Lower leg skin (tissue), 4 donors: ENCODE measurements at regions not wholly inside any gene's neighbourhood (a gene's known extent, or its start where the extent isn't known, plus 50 kb on each side); places are given as distances from the start of the nearest gene placed in this dataset.

Experiments
- DNase-seq, 2 donors: peaks; one replicate each; pipeline ENCODE4 v3.0.0-alpha.2; 2019; ENCODE audit warnings: low spot score in 2 of 2
- H3K4me3 ChIP-seq: fragments of 200-600 bp; sonication (generic); 2 replicates; pipeline ENCODE4 v1.5.1; 2017; ENCODE audit warnings: mild to moderate bottlenecking, low read depth; ENCODE audit not compliant: poor library complexity, severe bottlenecking
- CTCF ChIP-seq, 3 donors: fragments of 450-650 bp; IDR thresholded peaks; one replicate each; pipeline ENCODE4 v1.5.1; 2016; ENCODE audit warnings: antibody characterized with exemption in 3 of 3, mild to moderate bottlenecking in 3 of 3, moderate library complexity in 2 of 3
- POLR2A ChIP-seq, 2 donors: fragments of 450-650 bp; IDR thresholded peaks; one replicate each; pipeline ENCODE4 v1.6.1; 2016 to 2017; ENCODE audit warnings: antibody characterized with exemption in 2 of 2, mild to moderate bottlenecking in 1 of 2, moderate library complexity in 1 of 2
- WGBS, 2 donors: methylation state at CpG; one replicate each; pipeline ENCODE4 v1.1.5; 2018; 5-methylcytosine and 5-hydroxymethylcytosine counted together
- intact Hi-C: fragments of 100-400 bp; cut with DNase I; formaldehyde crosslinking; loops from one replicate; pipeline ENCODE4 v1.15.0; 2023; ENCODE audit warnings: low total_unique reads

GRCh38 chr18:6593142-6593885, 136.2 kb upstream of the ARHGAP28 start:
- 59 to 71% methylated on average over 3 of the region's 3 CpGs for WGBS, 2 donors
- H3K4me3 ChIP-seq = no peak overlapping the region
- intact Hi-C loops = no loop called here
- TF ChIP-seq CTCF (IDR thresholded peaks at IDR 0.05) = no peak
- TF ChIP-seq POLR2A (IDR thresholded peaks at IDR 0.05) = no peak
- no peak for DNase-seq

GRCh38 chr18:6595666-6596065, 133.8 kb upstream of the ARHGAP28 start:
- no peak overlapping the region for H3K4me3 ChIP-seq
- 93 to 94% methylated on average over 7 of the region's 7 CpGs for WGBS, 2 donors
- intact Hi-C loops = no loop called here
- no peak for DNase-seq
- TF ChIP-seq POLR2A (IDR thresholded peaks at IDR 0.05) = no peak
- no peak for TF ChIP-seq CTCF (IDR thresholded peaks at IDR 0.05)

GRCh38 chr18:6598657-6599056, 130.9 kb upstream of the ARHGAP28 start:
- 82 to 86% methylated on average over 7 of the region's 7 CpGs for WGBS, 2 donors
- intact Hi-C loops = no loop called here
- TF ChIP-seq CTCF (IDR thresholded peaks at IDR 0.05) (no peak), POLR2A (IDR thresholded peaks at IDR 0.05) (no peak)
- no peak for DNase-seq
- no peak overlapping the region for H3K4me3 ChIP-seq

- no peak overlapping the region for H3K4me3 ChIP-seq
- DNase-seq = peak in 1 of 2 donors; percentile 23
- TF ChIP-seq CTCF (IDR thresholded peaks at IDR 0.05) (no peak), POLR2A (IDR thresholded peaks at IDR 0.05) (no peak)
- WGBS, 2 donors = 67 to 75% methylated on average over 3 of the region's 3 CpGs
- intact Hi-C loops = no loop called here
Observed at GRCh38 chr18:6600667-6601167, 128.8 kb upstream of the ARHGAP28 start.

- intact Hi-C loops = no loop called here
- no peak overlapping the region for H3K4me3 ChIP-seq
- 50 to 57% methylated on average over 6 of the region's 6 CpGs for WGBS, 2 donors
- no peak for DNase-seq
- TF ChIP-seq POLR2A (IDR thresholded peaks at IDR 0.05) (no peak), CTCF (IDR thresholded peaks at IDR 0.05) (no peak)
Observed at GRCh38 chr18:6601241-6601640, 128.3 kb upstream of the ARHGAP28 start.

GRCh38 chr18:6602365-6602764, 127.2 kb upstream of the ARHGAP28 start:
- intact Hi-C loops = no loop called here
- no peak for DNase-seq
- no peak overlapping the region for H3K4me3 ChIP-seq
- TF ChIP-seq POLR2A (IDR thresholded peaks at IDR 0.05) = no peak
- no peak for TF ChIP-seq CTCF (IDR thresholded peaks at IDR 0.05)
- WGBS, 2 donors = 73 to 79% methylated on average over 5 of the region's 5 CpGs
